Lower leg skin (tissue), 3 donors: ENCODE measurements at regions not wholly inside any gene's neighbourhood (a gene's known extent, or its start where the extent isn't known, plus 50 kb on each side); places are given as distances from the start of the nearest gene placed in this dataset.

Source experiments
- POLR2A ChIP-seq, 2 donors: fragments of 450-650 bp; IDR thresholded peaks; one replicate each; pipeline ENCODE4 v1.6.1; 2016 to 2017; ENCODE audit warnings: antibody characterized with exemption in 2 of 2, mild to moderate bottlenecking in 1 of 2, moderate library complexity in 1 of 2
- TF ChIP-seq, protein P1 (sequence below), 3 donors: fragments of 450-650 bp; IDR thresholded peaks; one replicate each; pipeline ENCODE4 v1.5.1; 2016; ENCODE audit warnings: antibody characterized with exemption in 3 of 3, mild to moderate bottlenecking in 3 of 3, moderate library complexity in 2 of 3

DNA sequence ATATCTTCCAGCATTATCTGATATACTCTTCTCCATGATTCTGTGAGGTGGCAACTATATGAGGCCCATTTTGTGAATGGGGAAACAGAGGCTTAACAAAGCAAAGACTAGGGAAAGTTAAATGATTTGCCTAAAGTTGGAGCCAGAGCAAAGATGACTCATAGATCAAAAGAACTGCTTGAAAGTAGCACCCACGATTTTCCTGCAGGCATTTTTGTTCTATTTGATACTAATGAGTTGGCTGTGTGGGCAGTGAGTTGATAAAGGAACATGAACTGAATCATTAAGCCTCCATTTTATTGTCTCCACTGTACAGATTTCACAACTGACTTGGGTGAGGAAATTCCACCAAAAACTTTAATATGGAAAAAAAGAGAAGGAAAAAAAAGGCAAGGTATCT lies 138.9 kb upstream of the IGFBP7 start:
- TF ChIP-seq, protein P1, sequence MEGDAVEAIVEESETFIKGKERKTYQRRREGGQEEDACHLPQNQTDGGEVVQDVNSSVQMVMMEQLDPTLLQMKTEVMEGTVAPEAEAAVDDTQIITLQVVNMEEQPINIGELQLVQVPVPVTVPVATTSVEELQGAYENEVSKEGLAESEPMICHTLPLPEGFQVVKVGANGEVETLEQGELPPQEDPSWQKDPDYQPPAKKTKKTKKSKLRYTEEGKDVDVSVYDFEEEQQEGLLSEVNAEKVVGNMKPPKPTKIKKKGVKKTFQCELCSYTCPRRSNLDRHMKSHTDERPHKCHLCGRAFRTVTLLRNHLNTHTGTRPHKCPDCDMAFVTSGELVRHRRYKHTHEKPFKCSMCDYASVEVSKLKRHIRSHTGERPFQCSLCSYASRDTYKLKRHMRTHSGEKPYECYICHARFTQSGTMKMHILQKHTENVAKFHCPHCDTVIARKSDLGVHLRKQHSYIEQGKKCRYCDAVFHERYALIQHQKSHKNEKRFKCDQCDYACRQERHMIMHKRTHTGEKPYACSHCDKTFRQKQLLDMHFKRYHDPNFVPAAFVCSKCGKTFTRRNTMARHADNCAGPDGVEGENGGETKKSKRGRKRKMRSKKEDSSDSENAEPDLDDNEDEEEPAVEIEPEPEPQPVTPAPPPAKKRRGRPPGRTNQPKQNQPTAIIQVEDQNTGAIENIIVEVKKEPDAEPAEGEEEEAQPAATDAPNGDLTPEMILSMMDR (IDR thresholded peaks at IDR 0.05) = no peak
- no peak for TF ChIP-seq POLR2A (IDR thresholded peaks at IDR 0.05)
